RWPE2 (cell line): ENCODE measurements at regions not wholly inside any gene's neighbourhood (a gene's known extent, or its start where the extent isn't known, plus 50 kb on each side); places are given as distances from the start of the nearest gene placed in this dataset.

Source experiments
- ATAC-seq: fragments of 200-7000 bp; cut with Tn5 transposase; 3 replicates; pipeline ENCODE4 v1.9.1; 2021; ENCODE audit warnings: low read depth
- DNase-seq: peaks from one replicate; pipeline ENCODE4 v3.0.0-alpha.2; 2020; ENCODE audit warnings: low spot score
- H3K27ac ChIP-seq: fragments of 450-650 bp; 2 replicates; pipeline ENCODE4 v1.5.1; 2017; ENCODE audit warnings: mild to moderate bottlenecking; ENCODE audit not compliant: poor library complexity, severe bottlenecking
- H3K27me3 ChIP-seq: fragments of 250-450 bp; sonication (Bioruptor Pico); 2 replicates; pipeline ENCODE4 v1.5.1; 2021; ENCODE audit warnings: mild to moderate bottlenecking, moderate library complexity; ENCODE audit not compliant: insufficient read depth, poor library complexity, severe bottlenecking
- H3K36me3 ChIP-seq: fragments of 250-450 bp; sonication (Bioruptor Pico); 2 replicates; pipeline ENCODE4 v1.5.1; 2020; ENCODE audit warnings: low read depth, mild to moderate bottlenecking, moderate library complexity
- H3K4me1 ChIP-seq: fragments of 250-450 bp; sonication (Bioruptor Pico); 2 replicates; pipeline ENCODE4 v1.5.1; 2021; ENCODE audit warnings: mild to moderate bottlenecking, moderate library complexity; ENCODE audit not compliant: insufficient read depth, poor library complexity, severe bottlenecking
- H3K4me3 ChIP-seq: fragments of 250-450 bp; sonication (Bioruptor Pico); 2 replicates; pipeline ENCODE4 v1.5.1; 2021; ENCODE audit warnings: mild to moderate bottlenecking, moderate library complexity; ENCODE audit not compliant: severe bottlenecking
- H3K9me3 ChIP-seq: fragments of 250-450 bp; sonication (Bioruptor Pico); 2 replicates; pipeline ENCODE4 v1.5.1; 2021; ENCODE audit warnings: mild to moderate bottlenecking, moderate library complexity; ENCODE audit not compliant: severe bottlenecking
- CTCF ChIP-seq: fragments of 450-650 bp; IDR thresholded peaks from one replicate; pipeline ENCODE4 v1.5.1; 2017; ENCODE audit warnings: mild to moderate bottlenecking, moderate library complexity; ENCODE audit not compliant: poor library complexity, severe bottlenecking

- H3K9me3 ChIP-seq: no peaks in the 10 kb centered on the region
- H3K4me3 ChIP-seq: no peak overlapping the region
- DNase-seq: no peak
- H3K36me3 ChIP-seq: no peaks in the 10 kb centered on the region
- no peaks in the 10 kb centered on the region for H3K4me1 ChIP-seq
- no peak for TF ChIP-seq CTCF
- ATAC-seq: no peak
- H3K27me3 ChIP-seq: no peaks in the 10 kb centered on the region
- H3K27ac ChIP-seq: no peak overlapping the region
Measured at GRCh38 chr2:51247252-51247805, 215.4 kb upstream of the NRXN1 start.

DNA sequence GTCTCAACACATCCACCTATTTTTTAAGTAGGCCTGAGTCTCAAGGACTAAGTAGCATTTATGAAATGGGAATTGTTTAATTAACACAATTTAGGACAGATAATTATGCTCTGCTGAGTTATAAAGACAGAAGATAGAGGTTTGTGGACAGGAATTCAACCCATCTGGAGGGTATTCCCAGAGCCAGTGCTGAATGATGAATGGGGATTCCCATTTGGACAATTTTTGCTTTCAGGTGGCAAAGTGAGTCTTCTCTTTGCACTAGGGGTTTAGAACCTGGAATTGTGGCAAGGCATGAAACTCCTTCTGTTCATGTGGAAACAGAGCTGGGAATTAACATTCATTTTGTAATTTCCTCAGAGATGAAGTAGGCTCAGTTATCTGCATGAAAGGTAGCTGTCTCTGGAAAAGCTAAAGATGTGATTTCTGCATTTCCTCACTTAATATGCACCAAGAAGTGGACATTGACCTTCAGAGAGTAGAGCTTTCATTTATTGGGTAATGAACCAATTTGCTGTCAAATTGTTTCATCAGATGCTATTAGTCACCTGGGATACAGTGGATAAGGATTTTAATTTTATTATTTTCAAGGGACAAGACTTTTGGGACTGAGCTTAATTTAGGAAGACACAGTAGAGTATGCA lies 212.1 kb upstream of the NRXN1 start:
- ATAC-seq (no peak), DNase-seq (no peak)
- Histone ChIP-seq H3K36me3 (no peaks in the 10 kb centered on the region), H3K9me3 (no peaks in the 10 kb centered on the region), H3K27ac (no peak overlapping the region), H3K4me3 (no peak overlapping the region), H3K27me3 (no peaks in the 10 kb centered on the region), H3K4me1 (no peaks in the 10 kb centered on the region)
- no peak for TF ChIP-seq CTCF

DNA sequence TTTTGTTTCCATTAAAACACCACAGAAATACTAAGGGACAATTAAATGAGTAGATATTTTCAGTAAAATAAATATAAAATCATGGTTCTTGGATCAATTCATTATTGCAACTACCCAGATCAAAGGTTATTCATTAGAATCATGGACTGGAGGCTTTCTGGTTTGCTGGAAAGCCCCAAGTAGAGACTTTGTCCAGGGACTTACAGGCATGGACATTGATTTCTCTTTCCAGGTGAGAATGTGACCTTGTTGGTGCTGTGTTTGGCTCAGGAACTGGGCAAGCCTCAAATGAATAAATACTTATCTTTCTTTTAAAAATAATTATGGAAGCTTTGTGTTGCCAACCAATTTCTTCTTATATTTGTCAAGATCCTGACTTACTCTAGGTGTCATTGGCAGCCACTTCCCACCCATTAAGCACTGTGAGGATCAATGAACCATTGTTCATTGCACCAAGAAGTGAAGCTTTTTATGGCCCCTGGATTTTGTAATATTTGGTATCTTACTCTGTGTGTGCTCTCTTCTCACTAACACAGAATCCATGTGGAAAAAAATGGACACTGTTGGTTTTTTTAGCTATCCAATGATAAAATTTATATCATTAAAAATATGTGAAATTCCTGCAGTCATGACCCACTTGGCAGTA lies 205.8 kb upstream of the NRXN1 start:
- no peak overlapping the region for H3K4me3 ChIP-seq

DNA sequence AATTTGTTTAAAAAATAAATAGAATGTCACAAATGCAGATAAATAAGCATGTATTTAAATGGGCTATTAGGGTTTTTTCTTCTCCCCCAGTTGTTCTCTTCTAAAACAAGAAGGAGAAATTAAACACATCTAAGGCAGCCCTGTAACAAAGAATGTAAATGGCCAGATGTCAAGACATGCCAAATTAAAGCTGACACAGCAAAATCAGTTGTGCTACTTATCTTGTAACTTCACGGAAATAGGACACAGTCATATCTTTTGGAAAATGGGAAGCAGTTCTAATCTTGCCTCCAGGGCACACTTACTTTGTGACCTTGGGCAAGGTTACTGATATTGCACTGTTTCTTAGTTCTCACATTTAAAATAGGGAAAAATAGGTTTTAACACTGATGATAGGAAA lies 200.1 kb upstream of the NRXN1 start:
- H3K4me1 ChIP-seq: no peaks in the 10 kb centered on the region
- H3K27me3 ChIP-seq: no peaks in the 10 kb centered on the region
- DNase-seq: no peak
- no peak for TF ChIP-seq CTCF
- ATAC-seq: no peak
- no peak overlapping the region for H3K27ac ChIP-seq
- H3K36me3 ChIP-seq: no peaks in the 10 kb centered on the region
- H3K9me3 ChIP-seq: no peaks in the 10 kb centered on the region
- no peak overlapping the region for H3K4me3 ChIP-seq

More for the DNA sequence above, 205.8 kb upstream of the NRXN1 start:
- DNase-seq: no peak
- Histone ChIP-seq H3K27ac (no peak overlapping the region), H3K4me1 (no peaks in the 10 kb centered on the region), H3K27me3 (no peaks in the 10 kb centered on the region), H3K36me3 (no peaks in the 10 kb centered on the region), H3K9me3 (no peaks in the 10 kb centered on the region)
- ATAC-seq: no peak
- no peak for TF ChIP-seq CTCF

GRCh38 chr2:51231071-51231470 lies 199.1 kb upstream of the NRXN1 start:
- ATAC-seq: no peak
- Histone ChIP-seq H3K27me3 (no peaks in the 10 kb centered on the region), H3K36me3 (no peaks in the 10 kb centered on the region), H3K9me3 (no peaks in the 10 kb centered on the region), H3K27ac (no peak overlapping the region), H3K4me1 (no peaks in the 10 kb centered on the region), H3K4me3 (no peak overlapping the region)
- no peak for TF ChIP-seq CTCF
- no peak for DNase-seq
